HG02610 (cell line): ENCODE measurements at regions not wholly inside any gene's neighbourhood (a gene's known extent, or its start where the extent isn't known, plus 50 kb on each side); places are given as distances from the start of the nearest gene placed in this dataset.
"Not testable (repeated sequence)": the region's sequence is repeated elsewhere in the genome, so short reads cannot be mapped to it uniquely, and the experiment has no call there.

ENCODE experiments used
- ATAC-seq: cut with Tn5 transposase; IDR thresholded peaks from one replicate; pipeline ENCODE4 v1.9.1; 2021; ENCODE audit warnings: mild to moderate bottlenecking, moderate library complexity; ENCODE audit not compliant: unreplicated experiment

- no peak for ATAC-seq
These were observed 227.2 kb upstream of the FAM3C start for GRCh38 chr7:121623130-121623872.

- no peak for ATAC-seq
These were observed 225.8 kb upstream of the FAM3C start for GRCh38 chr7:121621937-121622336.

GRCh38 chr7:121620953-121621606, 225.0 kb upstream of the FAM3C start:
- ATAC-seq, result no peak

- ATAC-seq, result no peak
These were observed 224.1 kb upstream of the FAM3C start for GRCh38 chr7:121620206-121620605.

- no peak for ATAC-seq
These were observed 222.1 kb upstream of the FAM3C start for GRCh38 chr7:121618182-121618581.

GRCh38 chr7:121610243-121610642, 214.1 kb upstream of the FAM3C start:
- no peak for ATAC-seq

GRCh38 chr7:121609208-121609607, 213.1 kb upstream of the FAM3C start:
- ATAC-seq, result no peak

- no peak for ATAC-seq
These were observed 212.7 kb upstream of the FAM3C start for GRCh38 chr7:121608785-121609184.

GRCh38 chr7:121608183-121608582, 212.1 kb upstream of the FAM3C start:
- ATAC-seq, result not testable (repeated sequence)

GRCh38 chr7:121605317-121605680, 209.2 kb upstream of the FAM3C start:
- ATAC-seq, result no peak

GRCh38 chr7:121604627-121605316, 208.7 kb upstream of the FAM3C start:
- no peak for ATAC-seq

- ATAC-seq, result no peak
These were observed 207.8 kb upstream of the FAM3C start for GRCh38 chr7:121603886-121604285.

GRCh38 chr7:121599887-121600286, 203.8 kb upstream of the FAM3C start:
- ATAC-seq, result no peak

GRCh38 chr7:121595758-121596696, 199.9 kb upstream of the FAM3C start:
- no peak for ATAC-seq

- ATAC-seq, result no peak
These were observed 195.8 kb upstream of the FAM3C start for GRCh38 chr7:121591926-121592325.

GRCh38 chr7:121587435-121587834, 191.3 kb upstream of the FAM3C start:
- ATAC-seq, result no peak

- ATAC-seq, result no peak
These were observed 186.2 kb upstream of the FAM3C start for GRCh38 chr7:121582258-121582657.

GRCh38 chr7:121579639-121580038, 183.5 kb upstream of the FAM3C start:
- no peak for ATAC-seq

GRCh38 chr7:121578669-121579068, 182.6 kb upstream of the FAM3C start:
- no peak for ATAC-seq

- ATAC-seq, result no peak
These were observed 180.2 kb upstream of the FAM3C start for GRCh38 chr7:121576148-121576917.
